ENCODE measurements at regions not wholly inside any gene's neighbourhood (a gene's known extent, or its start where the extent isn't known, plus 50 kb on each side); places are given as distances from the start of the nearest gene placed in this dataset.

DNA sequence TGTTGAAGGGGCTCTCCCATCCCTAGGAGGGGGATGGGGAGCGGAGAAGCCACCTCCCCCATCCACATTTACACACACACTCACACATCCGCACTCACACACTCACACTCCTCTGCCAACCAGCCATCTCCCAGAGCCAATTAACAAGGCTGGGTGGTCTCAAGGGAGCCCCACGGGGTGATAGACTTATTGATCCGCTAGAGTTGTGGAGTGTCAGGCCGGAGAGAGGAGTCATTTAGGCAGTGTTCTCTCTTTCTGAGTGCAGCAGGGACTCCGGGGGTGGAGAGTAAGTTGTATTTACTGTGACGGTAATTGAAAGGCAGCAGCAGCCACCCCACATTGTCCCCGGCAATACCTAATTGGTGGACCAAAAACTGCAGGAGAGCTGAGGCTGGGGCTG lies 61.6 kb downstream of the KLHDC7A start:
- no peak for TF ChIP-seq EZH2 (IDR thresholded peaks at IDR 0.05; ENCODE audit: insufficient read depth, poor library complexity, severe bottlenecking)
- no peak for TF ChIP-seq EZH2phosphoT487 (IDR thresholded peaks at IDR 0.05; ENCODE audit: insufficient read depth, low read depth)

Data from GM23248 (cell line).